IMR-90 (cell line): ENCODE measurements at regions not wholly inside any gene's neighbourhood (a gene's known extent, or its start where the extent isn't known, plus 50 kb on each side); places are given as distances from the start of the nearest gene placed in this dataset.

Experiments used
- ATAC-seq: fragments of 200-7000 bp; cut with Tn5 transposase; 2 replicates; pipeline ENCODE4 v1.9.1; 2020; ENCODE audit warnings: low read depth, mild to moderate bottlenecking, moderate library complexity
- BruUV-seq: library from RNA; stranded (reverse); fragments of 400-500 nt; replicated peaks from 2 replicates; lab custom pipeline; 2021; lab: Mats Ljungman, UMichigan
- CTCF ChIA-PET: fragments of 300-600 bp; formaldehyde crosslinking; extraction: SDS; loops from one replicate; lab custom pipeline; 2021; ENCODE audit warnings: antibody characterized with exemption; lab: Yijun Ruan, JAX
- POLR2A ChIA-PET: fragments of 300-600 bp; sonication (Branson Sonifier 250); formaldehyde crosslinking; loops from one replicate; lab custom pipeline; 2022; ENCODE audit warnings: antibody characterized with exemption; ENCODE audit not compliant: unreplicated experiment; lab: Charles Lee
- DNase-seq: peaks from one replicate; pipeline ENCODE4 v3.0.0; 2013
- H2AFZ ChIP-seq: replicated peaks from 2 replicates; pipeline ENCODE3; 2013; ENCODE audit warnings: low read length, mild to moderate bottlenecking; ENCODE audit not compliant: poor library complexity
- H2AK5ac ChIP-seq: 2 replicates; pipeline ENCODE4 v1.6.1; 2013; ENCODE audit warnings: low read depth, low read length, inconsistent platforms
- H2AK9ac ChIP-seq: replicated peaks from 2 replicates; pipeline ENCODE3; 2013; ENCODE audit warnings: mild to moderate bottlenecking, low read depth, low read length, moderate library complexity; ENCODE audit not compliant: poor library complexity
- H2BK120ac ChIP-seq: 2 replicates; pipeline ENCODE4 v1.6.1; 2013; ENCODE audit warnings: low read depth, low read length, inconsistent platforms
- H2BK15ac ChIP-seq: 3 replicates; pipeline ENCODE4 v1.6.1; 2013; ENCODE audit warnings: low read depth, low read length, inconsistent platforms
- H2BK20ac ChIP-seq: 2 replicates; pipeline ENCODE4 v1.6.1; 2013; ENCODE audit warnings: low read depth, mild to moderate bottlenecking, inconsistent platforms, low read length, moderate library complexity
- H2BK5ac ChIP-seq: 2 replicates; pipeline ENCODE4 v1.6.1; 2013; ENCODE audit warnings: mild to moderate bottlenecking, low read depth, low read length, inconsistent platforms; ENCODE audit not compliant: poor library complexity, severe bottlenecking
- H3K14ac ChIP-seq: replicated peaks from 2 replicates; pipeline ENCODE4 v1.6.1; 2013; ENCODE audit warnings: low read depth, low read length, inconsistent platforms
- H3K18ac ChIP-seq: 2 replicates; pipeline ENCODE4 v1.6.1; 2013; ENCODE audit warnings: low read depth, low read length, control low read depth
- H3K23ac ChIP-seq: 2 replicates; pipeline ENCODE4 v1.6.1; 2013; ENCODE audit warnings: low read depth, low read length, inconsistent platforms
- H3K27ac ChIP-seq: 2 replicates; pipeline ENCODE4 v1.5.1; 2013; ENCODE audit warnings: mild to moderate bottlenecking, control low read depth, low read length; ENCODE audit not compliant: insufficient read depth
- H3K27me3 ChIP-seq: 2 replicates; pipeline ENCODE4 v1.6.1; 2013; ENCODE audit warnings: low read length; ENCODE audit not compliant: control insufficient read depth, insufficient read depth
- H3K36me3 ChIP-seq: 2 replicates; pipeline ENCODE4 v1.6.1; 2013; ENCODE audit warnings: low read length, mixed read lengths; ENCODE audit not compliant: control insufficient read depth, insufficient read depth
- H3K4ac ChIP-seq: 2 replicates; pipeline ENCODE4 v1.6.1; 2013; ENCODE audit warnings: low read depth, low read length, inconsistent platforms
- H3K4me1 ChIP-seq: 2 replicates; pipeline ENCODE4 v1.6.1; 2013; ENCODE audit warnings: low read length, mixed read lengths; ENCODE audit not compliant: control insufficient read depth, insufficient read depth
- H3K4me2 ChIP-seq: 2 replicates; pipeline ENCODE4 v1.6.1; 2013; ENCODE audit warnings: low read depth, mild to moderate bottlenecking, control low read depth, low read length, moderate library complexity
- H3K4me3 ChIP-seq: 2 replicates; pipeline ENCODE4 v1.5.1; 2013; ENCODE audit warnings: low read depth, mild to moderate bottlenecking, control low read depth, low read length, moderate library complexity; ENCODE audit not compliant: insufficient read depth
- H3K56ac ChIP-seq: 2 replicates; pipeline ENCODE4 v1.6.1; 2013; ENCODE audit warnings: low read length, inconsistent platforms; ENCODE audit not compliant: insufficient read depth; ENCODE audit errors: extremely low read depth
- H3K79me1 ChIP-seq, 2 experiments: 2 replicates each; pipeline ENCODE4 v1.6.1; 2013; ENCODE audit warnings: low read length in 2 of 2, inconsistent platforms in 1 of 2, low read depth in 1 of 2
- H3K9ac ChIP-seq: 2 replicates; pipeline ENCODE4 v1.6.1; 2013; ENCODE audit warnings: low read depth, low read length, control low read depth
- H3K9me1 ChIP-seq: 2 replicates; pipeline ENCODE4 v1.6.1; 2013; ENCODE audit warnings: low read length, inconsistent platforms; ENCODE audit not compliant: insufficient read depth
- H3K9me3 ChIP-seq: 2 replicates; pipeline ENCODE4 v1.6.1; 2013; ENCODE audit warnings: low read length; ENCODE audit not compliant: control insufficient read depth, insufficient read depth
- H4K20me1 ChIP-seq: 2 replicates; pipeline ENCODE4 v1.6.1; 2013; ENCODE audit warnings: low read length, inconsistent platforms; ENCODE audit not compliant: insufficient read depth
- H4K5ac ChIP-seq: 2 replicates; pipeline ENCODE4 v1.6.1; 2013; ENCODE audit warnings: mild to moderate bottlenecking, low read depth, low read length, control low read depth
- H4K8ac ChIP-seq, 2 experiments: 2 replicates each; pipeline ENCODE4 v1.6.1; 2013; ENCODE audit warnings: low read depth in 2 of 2, low read length in 2 of 2, control low read depth in 1 of 2, inconsistent platforms in 1 of 2
- H4K91ac ChIP-seq: 2 replicates; pipeline ENCODE4 v1.6.1; 2013; ENCODE audit warnings: low read depth, low read length, inconsistent platforms; ENCODE audit not compliant: insufficient read depth
- CEBPB ChIP-seq: IDR thresholded peaks from 2 replicates; pipeline ENCODE4 v1.6.1; 2012; ENCODE audit warnings: low read depth, low read length, improper control_type of control experiment
- MAFK ChIP-seq: IDR thresholded peaks from 2 replicates; pipeline ENCODE4 v1.6.1; 2012; ENCODE audit warnings: low read depth, low read length, improper control_type of control experiment
- WGBS, 2 experiments: methylation state at CpG; one replicate each; pipeline versions ENCODE4 v1.1.5 to v1.1.7; 2013; ENCODE audit warnings: missing lambda C conversion rate in 2 of 2; ENCODE audit not compliant: insufficient read length in 1 of 2; ENCODE audit errors: extremely low coverage in 2 of 2; 5-methylcytosine and 5-hydroxymethylcytosine counted together
- dilution Hi-C: fragments of 300-500 bp; cut with HindIII; formaldehyde crosslinking; loops from one replicate; pipeline ENCODE4 v1.14.3; 2018; ENCODE audit warnings: low sequenced_read_pairs; ENCODE audit not compliant: unreplicated experiment
- in situ Hi-C: fragments of 300-500 bp; cut with MboI; formaldehyde crosslinking; loops from 3 replicates; pipeline ENCODE4 v1.14.3; 2019; ENCODE audit warnings: low sequenced_read_pairs, inconsistent platforms, mixed read lengths
- intact Hi-C: fragments of 100-400 bp; cut with micrococcal nuclease; formaldehyde crosslinking; loops from 2 replicates; pipeline ENCODE4 v1.10.0; 2022

GRCh38 chr12:105598031-105598430, 267.5 kb downstream of the C12orf75 start:
- H2BK20ac ChIP-seq: no peak overlapping the region
- no peak overlapping the region for H3K4ac ChIP-seq
- H3K79me1 ChIP-seq: no peaks in the 10 kb centered on the region
- no peak overlapping the region for H2AFZ ChIP-seq
- no peak for DNase-seq
- no peak overlapping the region for H4K8ac ChIP-seq
- no peak overlapping the region for H3K27ac ChIP-seq
- no peak overlapping the region for H4K5ac ChIP-seq
- intact Hi-C loops (no loop called here), in situ Hi-C loops (no loop called here), dilution Hi-C loops (no loop called here)
- peak; percentile 94 for TF ChIP-seq MAFK
- TF ChIP-seq CEBPB: no peak
- H2AK9ac ChIP-seq: no peak overlapping the region
- POLR2A ChIA-PET: no interaction called here
- CTCF ChIA-PET: no interaction called here
- peaks cover 11% of the 10 kb centered on the region for H3K4me1 ChIP-seq
- no peaks in the 10 kb centered on the region for H3K9me3 ChIP-seq
- WGBS, 2 experiments: no CpG with 5 or more reads among the region's 4 CpGs
- H2AK5ac ChIP-seq: no peak overlapping the region
- no peak overlapping the region for H2BK120ac ChIP-seq
- no peaks in the 10 kb centered on the region for H4K20me1 ChIP-seq
- H3K18ac ChIP-seq: no peak overlapping the region
- H3K56ac ChIP-seq: no peak overlapping the region
- peaks cover 14% of the 10 kb centered on the region for H3K27me3 ChIP-seq
- H3K36me3 ChIP-seq: no peaks in the 10 kb centered on the region
- H2BK5ac ChIP-seq: no peak overlapping the region
- no TSS peak for BruUV-seq
- H3K9me1 ChIP-seq: peaks cover 3% of the 10 kb centered on the region; the same call in 1 of the 2 replicates
- no peak overlapping the region for H2BK15ac ChIP-seq
- no peak for ATAC-seq
- no peak overlapping the region for H3K4me3 ChIP-seq
- H3K14ac ChIP-seq: no peak overlapping the region
- no peak overlapping the region for H3K9ac ChIP-seq
- no peak overlapping the region for H3K4me2 ChIP-seq
- no peak overlapping the region for H4K91ac ChIP-seq
- H3K23ac ChIP-seq: no peak overlapping the region
